ENCODE measurements at regions not wholly inside any gene's neighbourhood (a gene's known extent, or its start where the extent isn't known, plus 50 kb on each side); places are given as distances from the start of the nearest gene placed in this dataset.

- TF ChIP-seq CTCF (IDR thresholded peaks at IDR 0.05; ENCODE audit: low read length) (no peak), EZH2 (optimal IDR thresholded peaks at IDR 0.05; ENCODE audit: low read depth, low read length) (no peak)
Measured at GRCh38 chr5:156153602-156154001, 173.4 kb upstream of the SGCD start.

Data from MM.1S (cell line).